ENCODE measurements at regions not wholly inside any gene's neighbourhood (a gene's known extent, or its start where the extent isn't known, plus 50 kb on each side); places are given as distances from the start of the nearest gene placed in this dataset.
"Not testable (repeated sequence)": the region's sequence is repeated elsewhere in the genome, so short reads cannot be mapped to it uniquely, and the experiment has no call there.

DNA sequence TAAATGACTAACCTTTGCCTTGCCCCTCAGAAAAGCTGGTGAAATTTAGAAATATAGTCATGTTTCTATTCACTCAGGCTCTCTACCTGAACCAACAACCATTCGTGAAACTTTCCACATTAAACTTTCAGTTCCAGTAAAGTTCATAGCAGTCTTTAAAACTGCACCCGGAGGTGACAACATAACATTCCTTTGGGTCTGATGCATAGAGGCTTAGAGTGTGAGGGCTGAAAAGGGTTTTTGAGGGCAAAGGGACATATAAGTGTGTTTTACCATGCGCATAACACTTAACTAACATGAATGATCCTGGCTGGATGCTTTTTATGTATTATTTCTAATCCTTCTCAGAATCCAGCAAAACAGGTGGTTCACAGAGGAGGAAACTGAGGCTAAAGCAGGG, 471.7 kb upstream of the MCTP2 start:
- DNase-seq, result no peak
- H3K27me3 ChIP-seq, result no peaks in the 10 kb centered on the region
- TF ChIP-seq, protein P1, sequence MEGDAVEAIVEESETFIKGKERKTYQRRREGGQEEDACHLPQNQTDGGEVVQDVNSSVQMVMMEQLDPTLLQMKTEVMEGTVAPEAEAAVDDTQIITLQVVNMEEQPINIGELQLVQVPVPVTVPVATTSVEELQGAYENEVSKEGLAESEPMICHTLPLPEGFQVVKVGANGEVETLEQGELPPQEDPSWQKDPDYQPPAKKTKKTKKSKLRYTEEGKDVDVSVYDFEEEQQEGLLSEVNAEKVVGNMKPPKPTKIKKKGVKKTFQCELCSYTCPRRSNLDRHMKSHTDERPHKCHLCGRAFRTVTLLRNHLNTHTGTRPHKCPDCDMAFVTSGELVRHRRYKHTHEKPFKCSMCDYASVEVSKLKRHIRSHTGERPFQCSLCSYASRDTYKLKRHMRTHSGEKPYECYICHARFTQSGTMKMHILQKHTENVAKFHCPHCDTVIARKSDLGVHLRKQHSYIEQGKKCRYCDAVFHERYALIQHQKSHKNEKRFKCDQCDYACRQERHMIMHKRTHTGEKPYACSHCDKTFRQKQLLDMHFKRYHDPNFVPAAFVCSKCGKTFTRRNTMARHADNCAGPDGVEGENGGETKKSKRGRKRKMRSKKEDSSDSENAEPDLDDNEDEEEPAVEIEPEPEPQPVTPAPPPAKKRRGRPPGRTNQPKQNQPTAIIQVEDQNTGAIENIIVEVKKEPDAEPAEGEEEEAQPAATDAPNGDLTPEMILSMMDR (IDR thresholded peaks at IDR 0.05), result no peak
- no peak for TF ChIP-seq POLR2A (IDR thresholded peaks at IDR 0.05)
- peaks cover 0 to 4% of the 10 kb centered on the region in 2 donors for H3K9me3 ChIP-seq
- no peaks in the 10 kb centered on the region for H3K4me1 ChIP-seq
- no peak overlapping the region for H3K27ac ChIP-seq
- H3K36me3 ChIP-seq, result no peaks in the 10 kb centered on the region
- H3K4me3 ChIP-seq, result no peak overlapping the region
- intact Hi-C loops (cut with DNase I; ENCODE audit: low total_unique reads), result no loop called here

GRCh38 chr15:93758824-93759223, 472.5 kb upstream of the MCTP2 start:
- peaks cover 0 to 4% of the 10 kb centered on the region in 2 donors for H3K9me3 ChIP-seq
- H3K27ac ChIP-seq, result no peak overlapping the region
- intact Hi-C loops (cut with DNase I; ENCODE audit: low total_unique reads), result no loop called here
- H3K36me3 ChIP-seq, result no peaks in the 10 kb centered on the region
- no peak for DNase-seq
- TF ChIP-seq, protein P1 (IDR thresholded peaks at IDR 0.05), result no peak
- TF ChIP-seq POLR2A (IDR thresholded peaks at IDR 0.05), result no peak
- H3K27me3 ChIP-seq, result no peaks in the 10 kb centered on the region
- H3K4me1 ChIP-seq, result no peaks in the 10 kb centered on the region
- no peak overlapping the region for H3K4me3 ChIP-seq

DNA sequence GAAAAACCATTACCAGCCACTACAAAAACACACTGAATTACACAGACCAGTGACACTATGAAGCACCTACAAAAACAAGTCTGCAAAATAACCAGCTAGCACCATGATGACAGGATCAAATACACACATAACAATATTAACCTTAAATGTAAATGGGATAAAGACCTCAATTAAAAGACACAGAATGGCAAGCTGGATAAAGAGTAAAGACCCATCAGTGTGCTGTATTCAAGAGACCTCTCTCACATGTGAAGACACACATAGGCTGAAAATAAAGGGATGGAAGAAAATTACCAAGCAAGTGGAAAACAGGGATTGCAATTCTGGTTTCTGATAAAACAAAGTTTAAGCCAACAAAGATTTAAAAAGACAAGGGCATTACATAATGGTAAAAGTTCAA, 482.7 kb upstream of the MCTP2 start:
- H3K9me3 ChIP-seq, result peaks cover 0 to 8% of the 10 kb centered on the region in 2 donors

GRCh38 chr15:93734976-93735375, 496.4 kb upstream of the MCTP2 start:
- H3K36me3 ChIP-seq; DNase-seq; H3K27ac ChIP-seq; H3K4me3 ChIP-seq; H3K9me3 ChIP-seq; H3K27me3 ChIP-seq; H3K4me1 ChIP-seq; intact Hi-C loops (cut with DNase I; ENCODE audit: low total_unique reads): not testable (repeated sequence)

More for the DNA sequence above, 482.7 kb upstream of the MCTP2 start:
- DNase-seq, result no peak
- TF ChIP-seq POLR2A (IDR thresholded peaks at IDR 0.05), result no peak
- TF ChIP-seq, protein P1 (IDR thresholded peaks at IDR 0.05), result no peak
- Histone ChIP-seq H3K27ac (no peak overlapping the region), H3K36me3 (no peaks in the 10 kb centered on the region), H3K4me3 (no peak overlapping the region), H3K4me1 (no peaks in the 10 kb centered on the region), H3K27me3 (no peaks in the 10 kb centered on the region)
- intact Hi-C loops (cut with DNase I; ENCODE audit: low total_unique reads), result no loop called here

GRCh38 chr15:93730724-93731123, 500.6 kb upstream of the MCTP2 start:
- Histone ChIP-seq H3K9me3 (no peaks in the 10 kb centered on the region), H3K4me1 (no peaks in the 10 kb centered on the region), H3K27ac (no peak overlapping the region), H3K4me3 (no peak overlapping the region), H3K36me3 (no peaks in the 10 kb centered on the region), H3K27me3 (no peaks in the 10 kb centered on the region)
- intact Hi-C loops (cut with DNase I; ENCODE audit: low total_unique reads), result no loop called here
- DNase-seq, result no peak
- TF ChIP-seq, protein P1 (IDR thresholded peaks at IDR 0.05), result no peak
- no peak for TF ChIP-seq POLR2A (IDR thresholded peaks at IDR 0.05)

DNA sequence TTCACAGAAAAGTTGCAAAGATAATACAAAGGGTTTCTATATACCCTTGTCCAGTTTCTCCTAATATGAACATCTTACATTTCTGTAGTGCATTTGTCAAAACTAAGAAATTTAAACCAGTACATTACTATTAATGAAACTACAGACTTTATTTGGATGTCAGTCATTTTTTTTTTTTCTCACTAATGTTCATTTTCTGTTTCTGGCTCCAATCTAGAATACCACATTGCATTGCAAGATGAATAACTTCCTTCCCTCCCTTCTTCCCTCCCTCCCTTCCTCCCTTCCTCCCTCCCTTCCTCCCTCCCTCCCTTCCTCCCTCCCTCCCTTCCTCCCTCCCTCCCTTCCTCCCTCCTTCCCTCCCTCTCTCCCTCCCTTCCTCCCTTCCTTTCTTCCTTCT, 509.2 kb upstream of the MCTP2 start:
- H3K4me1 ChIP-seq, result no peaks in the 10 kb centered on the region
- intact Hi-C loops (cut with DNase I; ENCODE audit: low total_unique reads), result no loop called here

More for the DNA sequence above, 509.2 kb upstream of the MCTP2 start:
- H3K9me3 ChIP-seq, result no peaks in the 10 kb centered on the region
- H3K27me3 ChIP-seq, result no peaks in the 10 kb centered on the region
- TF ChIP-seq POLR2A (IDR thresholded peaks at IDR 0.05), result no peak
- TF ChIP-seq, protein P1 (IDR thresholded peaks at IDR 0.05), result no peak
- H3K36me3 ChIP-seq, result no peaks in the 10 kb centered on the region
- no peak overlapping the region for H3K4me3 ChIP-seq
- DNase-seq, result no peak
- no peak overlapping the region for H3K27ac ChIP-seq

Measured in uterus (tissue), 3 donors.